ENCODE measurements at regions not wholly inside any gene's neighbourhood (a gene's known extent, or its start where the extent isn't known, plus 50 kb on each side); places are given as distances from the start of the nearest gene placed in this dataset.

DNA sequence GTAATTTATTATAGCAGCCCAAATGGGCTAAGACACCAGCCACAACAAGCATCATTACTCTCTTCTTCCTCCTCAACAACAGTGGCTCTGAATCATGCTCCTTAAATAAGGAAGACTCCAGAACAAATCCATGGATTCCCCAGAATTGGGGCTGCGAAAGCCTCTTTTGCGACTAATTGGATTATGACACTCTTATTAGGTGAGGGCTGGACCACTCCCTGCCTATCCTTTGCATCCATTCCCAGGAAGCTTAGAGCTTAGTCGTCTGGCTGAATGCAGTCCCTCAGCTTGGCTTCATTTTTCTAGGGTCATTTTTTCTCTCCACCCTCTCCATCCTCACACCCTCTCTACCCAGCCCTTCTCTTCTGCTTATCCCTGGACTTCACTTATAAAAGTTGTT is 227.7 kb downstream of the ZNF621 start:
- no peak overlapping the region for H3K4me3 ChIP-seq (replicated peaks in 1 of 3; ENCODE audit: low read depth in 2 of 3, low read length in 3 of 3)
- Mint-ChIP-seq H3K9me3 (peaks cover 0 to 8% (median 3%) of the 10 kb centered on the region in 7 donors), H3K36me3 (no peaks in the 10 kb centered on the region), H3K4me1 (no peaks in the 10 kb centered on the region), H3K27me3 (ENCODE audit: low read depth in 3 of 3) (peaks cover 0 to 3% (median 3%) of the 10 kb centered on the region in 3 donors), H3K27ac (no peak overlapping the region), H3K4me3 (no peak overlapping the region)
- TF ChIP-seq, protein P1, sequence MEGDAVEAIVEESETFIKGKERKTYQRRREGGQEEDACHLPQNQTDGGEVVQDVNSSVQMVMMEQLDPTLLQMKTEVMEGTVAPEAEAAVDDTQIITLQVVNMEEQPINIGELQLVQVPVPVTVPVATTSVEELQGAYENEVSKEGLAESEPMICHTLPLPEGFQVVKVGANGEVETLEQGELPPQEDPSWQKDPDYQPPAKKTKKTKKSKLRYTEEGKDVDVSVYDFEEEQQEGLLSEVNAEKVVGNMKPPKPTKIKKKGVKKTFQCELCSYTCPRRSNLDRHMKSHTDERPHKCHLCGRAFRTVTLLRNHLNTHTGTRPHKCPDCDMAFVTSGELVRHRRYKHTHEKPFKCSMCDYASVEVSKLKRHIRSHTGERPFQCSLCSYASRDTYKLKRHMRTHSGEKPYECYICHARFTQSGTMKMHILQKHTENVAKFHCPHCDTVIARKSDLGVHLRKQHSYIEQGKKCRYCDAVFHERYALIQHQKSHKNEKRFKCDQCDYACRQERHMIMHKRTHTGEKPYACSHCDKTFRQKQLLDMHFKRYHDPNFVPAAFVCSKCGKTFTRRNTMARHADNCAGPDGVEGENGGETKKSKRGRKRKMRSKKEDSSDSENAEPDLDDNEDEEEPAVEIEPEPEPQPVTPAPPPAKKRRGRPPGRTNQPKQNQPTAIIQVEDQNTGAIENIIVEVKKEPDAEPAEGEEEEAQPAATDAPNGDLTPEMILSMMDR (IDR thresholded peaks at IDR 0.05) = no peak
- no peaks in the 10 kb centered on the region for H3K27me3 ChIP-seq (ENCODE audit: control insufficient read depth in 2 of 2, insufficient read depth in 2 of 2, low read length in 2 of 2)
- no peaks in the 10 kb centered on the region for H3K36me3 ChIP-seq (replicated peaks in 1 of 2; ENCODE audit: control insufficient read depth in 1 of 2, insufficient read depth in 2 of 2, low read length in 2 of 2)
- H3K4me2 ChIP-seq (replicated peaks; ENCODE audit: extremely low read depth, low read length, poor library complexity, severe bottlenecking) = no peak overlapping the region
- DNase-seq = no peak
- H3K79me2 ChIP-seq (ENCODE audit: insufficient read depth, low read length) = no peaks in the 10 kb centered on the region
- intact Hi-C loops (cut with micrococcal nuclease) = no loop called here
- no peak overlapping the region for H3K27ac ChIP-seq (ENCODE audit: low read depth in 1 of 2, low read length in 2 of 2)
- no peak overlapping the region for H3K9ac ChIP-seq (ENCODE audit: insufficient read depth, low read length, poor library complexity, severe bottlenecking)
- no peaks in the 10 kb centered on the region for H4K20me1 ChIP-seq (ENCODE audit: insufficient read depth, low read length)
- no peak overlapping the region for H2AFZ ChIP-seq (ENCODE audit: insufficient read depth, low read depth, low read length, poor library complexity, severe bottlenecking)
- no peaks in the 10 kb centered on the region for H3K4me1 ChIP-seq (ENCODE audit: control insufficient read depth in 1 of 2, insufficient read depth in 2 of 2, low read length in 2 of 2)
- 100% methylated on average over 3 of the region's 3 CpGs for WGBS (ENCODE audit: insufficient coverage)
- H3K9me3 ChIP-seq (replicated peaks in 1 of 2; ENCODE audit: control insufficient read depth in 1 of 2, insufficient read depth in 1 of 2, low read length in 2 of 2) = no peaks in the 10 kb centered on the region

DNA sequence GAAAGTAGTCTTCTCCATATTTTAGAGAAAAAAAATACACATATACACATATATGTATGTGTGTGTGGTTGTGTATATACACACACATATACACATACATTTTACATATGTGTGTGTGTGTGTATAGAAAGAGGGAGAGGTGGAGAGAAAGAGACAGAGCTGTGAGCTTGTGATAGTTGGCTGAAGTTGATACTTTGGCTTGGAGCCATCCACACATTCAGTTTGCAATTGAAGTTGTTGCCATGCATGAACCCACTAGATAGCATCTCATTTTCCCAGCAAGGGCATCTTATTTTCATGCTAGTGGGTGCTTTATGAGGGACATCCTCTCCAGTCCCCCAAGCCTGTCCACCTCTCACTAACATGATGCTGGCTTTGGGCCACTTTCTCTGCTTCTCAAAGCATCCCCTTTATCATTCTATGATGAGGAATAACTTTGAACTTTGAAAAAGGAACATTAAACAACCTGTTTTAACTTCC is 228.6 kb downstream of the ZNF621 start:
- Mint-ChIP-seq H3K27ac (peak overlapping the region in 1 of 7 donors; percentile 27), H3K27me3 (ENCODE audit: low read depth in 3 of 3) (peaks cover 0 to 3% (median 3%) of the 10 kb centered on the region in 3 donors), H3K4me3 (no peak overlapping the region), H3K36me3 (no peaks in the 10 kb centered on the region), H3K9me3 (peaks cover 0 to 8% (median 3%) of the 10 kb centered on the region in 7 donors), H3K4me1 (no peaks in the 10 kb centered on the region)
- Histone ChIP-seq H3K4me3 (replicated peaks in 1 of 3; ENCODE audit: low read depth in 2 of 3, low read length in 3 of 3) (no peak overlapping the region), H3K79me2 (ENCODE audit: insufficient read depth, low read length) (no peaks in the 10 kb centered on the region), H3K27ac (ENCODE audit: low read depth in 1 of 2, low read length in 2 of 2) (no peak overlapping the region), H3K4me1 (ENCODE audit: control insufficient read depth in 1 of 2, insufficient read depth in 2 of 2, low read length in 2 of 2) (no peaks in the 10 kb centered on the region), H3K4me2 (replicated peaks; ENCODE audit: extremely low read depth, low read length, poor library complexity, severe bottlenecking) (no peak overlapping the region), H3K9me3 (replicated peaks in 1 of 2; ENCODE audit: control insufficient read depth in 1 of 2, insufficient read depth in 1 of 2, low read length in 2 of 2) (no peaks in the 10 kb centered on the region), H3K27me3 (ENCODE audit: control insufficient read depth in 2 of 2, insufficient read depth in 2 of 2, low read length in 2 of 2) (no peaks in the 10 kb centered on the region), H3K36me3 (replicated peaks in 1 of 2; ENCODE audit: control insufficient read depth in 1 of 2, insufficient read depth in 2 of 2, low read length in 2 of 2) (no peaks in the 10 kb centered on the region), H3K9ac (ENCODE audit: insufficient read depth, low read length, poor library complexity, severe bottlenecking) (no peak overlapping the region), H4K20me1 (ENCODE audit: insufficient read depth, low read length) (no peaks in the 10 kb centered on the region), H2AFZ (ENCODE audit: insufficient read depth, low read depth, low read length, poor library complexity, severe bottlenecking) (no peak overlapping the region)
- intact Hi-C loops (cut with micrococcal nuclease) = no loop called here
- TF ChIP-seq, protein P1 (IDR thresholded peaks at IDR 0.05) = no peak
- DNase-seq = no peak

All from CD14-positive monocyte (primary cell).